ENCODE measurements at regions not wholly inside any gene's neighbourhood (a gene's known extent, or its start where the extent isn't known, plus 50 kb on each side); places are given as distances from the start of the nearest gene placed in this dataset.

DNA sequence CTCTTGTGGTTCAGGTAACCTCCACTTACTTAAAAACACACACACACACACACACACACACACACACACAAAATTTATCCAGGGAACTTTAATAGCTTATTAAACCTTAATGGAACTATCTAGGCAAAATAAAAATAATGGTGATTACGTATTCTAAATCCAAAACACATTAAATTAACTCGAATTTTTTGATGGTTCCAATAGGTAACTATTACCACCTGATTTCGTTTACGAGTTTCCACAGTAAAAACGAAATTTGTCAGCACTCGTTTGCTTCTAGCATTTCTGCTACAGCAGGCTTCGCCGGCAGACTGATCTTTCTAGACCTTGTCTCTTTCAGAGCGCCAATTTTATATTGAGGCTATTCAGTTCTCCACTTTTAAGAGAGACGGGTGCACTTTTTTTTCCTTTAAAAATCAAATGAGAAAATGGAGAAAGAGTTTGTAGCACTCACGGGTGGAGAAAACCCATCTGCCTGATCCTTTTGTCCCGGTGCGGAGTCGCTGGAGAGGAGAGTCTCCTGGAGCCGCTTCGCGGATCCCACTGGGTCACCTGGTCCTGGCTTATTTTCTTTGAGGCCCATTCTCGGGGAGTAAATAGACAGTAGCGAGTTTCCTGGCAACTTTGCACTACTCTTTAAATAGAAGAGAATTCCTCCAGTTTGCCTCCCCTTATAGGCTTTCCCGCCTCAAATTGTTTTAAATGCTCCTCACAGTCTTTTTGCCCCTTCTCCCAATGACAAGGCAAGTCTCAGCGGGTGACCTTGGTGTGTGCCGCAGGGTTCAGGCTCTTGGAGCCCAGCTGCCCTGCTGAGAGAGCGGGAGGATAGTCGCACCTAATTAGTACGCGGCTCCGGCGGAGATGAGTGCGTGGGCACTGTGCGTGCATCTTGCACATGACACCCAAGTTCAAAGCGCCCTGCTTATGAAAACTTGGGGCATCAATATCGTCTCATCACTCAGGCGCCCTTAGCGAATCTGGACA lies 117.0 kb downstream of the KCNRG start:
- DNase-seq, result no peak
- Histone ChIP-seq H3K36me3 (no peaks in the 10 kb centered on the region), H3K4me3 (peak overlapping the region in 1 of 10 donors; percentile 20), H3K4me1 (peaks cover 0 to 51% (median 24%) of the 10 kb centered on the region in 9 donors), H3K9me3 (no peaks in the 10 kb centered on the region), H3K27me3 (peaks cover 0 to 65% (median 34%) of the 10 kb centered on the region in 7 donors), H3K27ac (no peak overlapping the region)
- TF ChIP-seq, protein P1, sequence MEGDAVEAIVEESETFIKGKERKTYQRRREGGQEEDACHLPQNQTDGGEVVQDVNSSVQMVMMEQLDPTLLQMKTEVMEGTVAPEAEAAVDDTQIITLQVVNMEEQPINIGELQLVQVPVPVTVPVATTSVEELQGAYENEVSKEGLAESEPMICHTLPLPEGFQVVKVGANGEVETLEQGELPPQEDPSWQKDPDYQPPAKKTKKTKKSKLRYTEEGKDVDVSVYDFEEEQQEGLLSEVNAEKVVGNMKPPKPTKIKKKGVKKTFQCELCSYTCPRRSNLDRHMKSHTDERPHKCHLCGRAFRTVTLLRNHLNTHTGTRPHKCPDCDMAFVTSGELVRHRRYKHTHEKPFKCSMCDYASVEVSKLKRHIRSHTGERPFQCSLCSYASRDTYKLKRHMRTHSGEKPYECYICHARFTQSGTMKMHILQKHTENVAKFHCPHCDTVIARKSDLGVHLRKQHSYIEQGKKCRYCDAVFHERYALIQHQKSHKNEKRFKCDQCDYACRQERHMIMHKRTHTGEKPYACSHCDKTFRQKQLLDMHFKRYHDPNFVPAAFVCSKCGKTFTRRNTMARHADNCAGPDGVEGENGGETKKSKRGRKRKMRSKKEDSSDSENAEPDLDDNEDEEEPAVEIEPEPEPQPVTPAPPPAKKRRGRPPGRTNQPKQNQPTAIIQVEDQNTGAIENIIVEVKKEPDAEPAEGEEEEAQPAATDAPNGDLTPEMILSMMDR (IDR thresholded peaks at IDR 0.05), result no peak
- ATAC-seq, result no peak
- 35 to 47% methylated on average over 34 of the region's 34 CpGs for WGBS, 2 donors
- intact Hi-C loops (cut with DNase I), result no loop called here

DNA sequence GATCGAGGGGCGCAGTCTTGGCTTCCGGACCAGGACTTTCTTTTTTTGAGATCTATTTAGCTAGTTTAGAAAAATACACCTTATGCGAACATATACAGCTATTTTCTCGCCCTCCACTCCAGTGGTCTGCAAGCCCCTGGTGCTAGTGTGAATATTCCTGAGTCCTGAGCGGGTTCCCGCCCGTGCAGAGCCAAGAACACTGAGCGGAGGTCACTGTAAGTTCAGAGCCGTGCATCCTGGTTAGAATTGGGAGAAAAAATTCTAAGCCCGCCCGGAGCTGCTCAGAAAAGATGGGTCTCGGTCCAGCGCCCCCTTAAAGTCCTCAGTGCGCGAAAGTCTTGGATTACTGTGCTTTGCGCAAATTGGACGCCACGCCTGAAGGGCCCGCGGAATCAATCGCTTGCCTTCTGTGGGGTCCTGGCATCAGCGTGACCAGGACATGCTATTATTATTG lies 117.7 kb downstream of the KCNRG start:
- TF ChIP-seq, protein P1 (IDR thresholded peaks at IDR 0.05), result no peak
- ATAC-seq (no peak), DNase-seq (no peak)
- Histone ChIP-seq H3K27ac (no peak overlapping the region), H3K36me3 (no peaks in the 10 kb centered on the region), H3K9me3 (no peaks in the 10 kb centered on the region), H3K4me1 (peaks cover 0 to 44% (median 19%) of the 10 kb centered on the region in 9 donors), H3K27me3 (peaks cover 0 to 62% (median 34%) of the 10 kb centered on the region in 7 donors), H3K4me3 (peak overlapping the region in 1 of 10 donors; percentile 20)
- 52 to 62% methylated on average over 23 of the region's 23 CpGs for WGBS, 2 donors
- intact Hi-C loops (cut with DNase I), result no loop called here

DNA sequence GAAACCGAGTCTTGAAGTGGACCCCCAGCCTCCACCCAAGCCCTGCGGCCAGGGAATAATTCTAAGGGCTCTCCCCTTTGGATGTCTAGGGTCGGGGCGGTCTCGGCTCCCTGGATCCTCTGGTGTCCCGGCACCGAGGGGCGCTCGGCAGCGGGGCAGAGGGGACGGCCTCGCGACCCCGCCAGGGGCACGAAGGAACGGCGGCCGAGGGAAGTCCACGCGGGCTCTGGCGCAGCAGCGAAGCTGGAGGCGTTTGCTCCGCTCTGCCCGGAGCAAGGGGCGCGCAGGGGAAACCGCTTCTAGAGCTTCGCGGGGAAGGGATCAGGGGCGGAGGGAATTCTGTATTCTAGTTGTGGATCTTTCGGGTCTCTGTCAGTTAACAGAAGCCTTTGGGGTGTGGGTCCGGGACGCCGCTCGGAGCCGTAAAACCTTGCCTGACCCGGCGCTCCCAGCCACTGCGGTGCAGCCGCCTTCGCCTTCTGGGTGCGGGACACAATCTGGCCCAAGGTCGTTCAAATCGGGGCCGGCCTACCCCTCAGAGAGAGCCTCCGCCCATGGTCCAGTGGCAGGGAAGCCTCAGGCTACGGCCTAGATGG lies 118.2 kb downstream of the KCNRG start:
- TF ChIP-seq, protein P1 (IDR thresholded peaks at IDR 0.05), result no peak
- H3K4me3 ChIP-seq, result peak overlapping the region in 1 of 10 donors; percentile 20
- intact Hi-C loops (cut with DNase I), result no loop called here
- WGBS, 2 donors, result 82 to 83% methylated on average over 48 of the region's 48 CpGs
- ATAC-seq (no peak), DNase-seq (no peak)
- no peak overlapping the region for H3K27ac ChIP-seq
- peaks cover 0 to 56% (median 34%) of the 10 kb centered on the region in 7 donors for H3K27me3 ChIP-seq
- H3K9me3 ChIP-seq, result no peaks in the 10 kb centered on the region
- H3K36me3 ChIP-seq, result no peaks in the 10 kb centered on the region
- H3K4me1 ChIP-seq, result peaks cover 0 to 39% (median 18%) of the 10 kb centered on the region in 9 donors

DNA sequence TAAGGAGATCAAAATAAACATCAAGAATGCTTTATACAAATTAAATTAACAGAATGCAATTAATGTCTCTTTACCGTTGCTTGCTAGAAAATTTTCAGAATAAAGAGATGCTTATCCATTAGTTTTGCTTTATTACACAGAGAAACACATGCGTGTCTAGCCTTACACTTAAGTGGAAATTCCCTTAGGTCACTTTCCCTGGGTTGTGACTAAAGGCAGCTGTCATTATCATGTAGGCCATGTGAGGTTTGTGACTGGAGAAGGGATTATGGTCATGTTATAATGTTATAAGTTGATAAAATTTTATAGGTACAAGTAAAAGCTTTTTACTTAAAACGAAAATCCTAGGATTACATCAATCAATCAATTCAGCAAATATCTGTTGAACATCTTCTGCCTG lies 121.0 kb downstream of the KCNRG start:
- Histone ChIP-seq H3K27ac (no peak overlapping the region), H3K4me1 (peaks cover 0 to 35% (median 7%) of the 10 kb centered on the region in 9 donors), H3K9me3 (no peaks in the 10 kb centered on the region), H3K27me3 (peaks cover 0 to 31% (median 25%) of the 10 kb centered on the region in 7 donors), H3K36me3 (no peaks in the 10 kb centered on the region), H3K4me3 (no peak overlapping the region)
- WGBS, 2 donors, result 91 to 92% methylated on average over 3 of the region's 3 CpGs
- ATAC-seq (no peak), DNase-seq (no peak)
- intact Hi-C loops (cut with DNase I), result no loop called here
- TF ChIP-seq, protein P1 (IDR thresholded peaks at IDR 0.05), result no peak
